ENCODE measurements at regions not wholly inside any gene's neighbourhood (a gene's known extent, or its start where the extent isn't known, plus 50 kb on each side); places are given as distances from the start of the nearest gene placed in this dataset.
"Not testable (repeated sequence)": the region's sequence is repeated elsewhere in the genome, so short reads cannot be mapped to it uniquely, and the experiment has no call there.

DNA sequence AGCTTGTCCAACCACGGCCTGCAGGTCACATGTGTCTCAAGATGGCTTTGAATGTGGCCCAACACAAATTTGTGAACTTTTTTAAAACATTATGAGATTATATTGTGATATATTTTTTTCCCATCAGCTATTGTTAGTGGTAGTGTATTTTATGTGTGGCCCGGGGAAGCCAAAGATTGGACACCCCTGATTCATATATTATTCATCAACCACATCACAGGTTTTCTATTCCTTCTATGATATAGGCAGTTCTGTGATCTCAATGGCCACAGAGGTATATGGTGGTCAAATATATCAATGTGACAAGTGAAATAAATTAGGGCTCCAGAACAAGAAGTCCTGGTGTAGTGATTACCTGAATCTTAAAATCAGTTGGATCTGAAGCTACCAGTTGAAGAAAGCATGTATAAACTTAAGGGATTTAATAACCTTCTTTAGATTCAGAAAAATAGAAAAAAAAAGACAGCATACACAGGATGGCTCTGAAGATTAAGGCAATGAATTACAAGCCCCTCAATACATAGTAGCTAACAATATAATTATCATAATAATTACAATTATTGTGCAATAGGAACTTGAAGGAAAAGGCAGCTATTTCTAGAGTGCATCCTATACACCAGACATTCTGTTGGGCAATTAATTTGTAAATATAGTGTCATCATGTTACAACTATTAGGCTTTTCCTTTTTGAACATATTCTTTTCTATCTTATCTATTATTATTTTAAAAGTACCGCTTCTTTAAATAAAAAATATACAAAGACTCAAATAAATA is 530.4 kb upstream of the PTPRD start:
- no peak for DNase-seq

- DNase-seq: no peak
Measured at GRCh38 chr9:11144746-11145145, 531.9 kb upstream of the PTPRD start.

DNA sequence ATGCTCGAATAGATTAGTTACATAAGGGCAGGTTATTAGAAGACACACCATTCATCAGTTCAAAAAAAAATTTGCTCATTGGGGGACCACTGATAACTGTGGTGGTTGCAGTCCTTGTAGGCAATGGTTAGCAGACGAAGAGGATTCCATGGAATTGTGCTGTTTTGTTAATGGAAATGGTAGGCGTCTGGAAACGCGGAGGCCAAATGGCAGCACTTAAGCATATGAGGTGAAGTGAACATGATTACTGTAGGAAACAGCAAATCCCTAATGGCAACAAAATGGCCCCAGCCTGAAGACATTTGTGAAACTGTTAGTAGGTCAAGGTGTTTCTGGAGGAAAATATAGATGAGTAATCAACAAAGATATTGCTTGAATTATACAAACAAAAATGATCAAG is 535.4 kb upstream of the PTPRD start:
- DNase-seq: no peak

DNA sequence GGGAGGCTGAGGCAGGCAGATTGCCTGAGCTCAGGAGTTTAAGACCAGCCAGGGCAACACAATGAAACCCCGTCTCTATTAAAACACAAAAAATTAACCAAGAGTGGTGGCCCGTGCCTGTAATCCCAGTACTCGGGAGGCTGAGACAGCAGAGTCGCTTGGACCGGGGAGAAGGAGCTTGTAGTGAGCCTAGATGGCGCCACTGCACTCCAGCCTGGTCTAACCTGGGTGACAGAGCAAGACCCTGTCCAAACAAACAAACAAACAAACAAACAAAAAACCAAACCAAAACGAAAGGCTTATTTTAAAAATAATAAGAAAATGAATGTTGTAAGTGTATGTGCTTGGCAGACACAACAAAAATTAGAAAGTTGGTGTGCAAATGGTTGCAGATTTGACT is 536.3 kb upstream of the PTPRD start:
- DNase-seq: peak in 1 of 56 donors; percentile 0

- no peak for DNase-seq
Measured at GRCh38 chr9:11158063-11158462, 545.3 kb upstream of the PTPRD start.

DNA sequence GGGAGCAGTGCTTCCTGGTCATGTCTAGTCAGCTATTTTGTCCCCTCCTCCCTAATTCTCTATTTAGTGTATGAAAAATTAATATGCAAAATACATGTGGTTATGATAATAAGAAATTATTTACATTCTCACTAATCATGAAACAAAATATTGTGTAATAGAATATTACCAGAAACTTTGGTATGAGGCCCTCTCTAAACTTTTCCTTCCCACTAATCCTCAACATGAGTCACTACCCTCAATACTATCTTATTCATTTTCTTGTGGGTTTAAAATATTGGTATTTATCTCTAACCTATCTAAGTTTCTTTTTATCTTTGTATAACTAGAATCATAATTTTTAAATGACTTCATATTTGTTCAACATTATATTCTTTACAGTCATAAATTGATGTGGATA is 545.9 kb upstream of the PTPRD start:
- no peak for DNase-seq

GRCh38 chr9:11159318-11159862 is 546.6 kb upstream of the PTPRD start:
- DNase-seq: no peak

DNA sequence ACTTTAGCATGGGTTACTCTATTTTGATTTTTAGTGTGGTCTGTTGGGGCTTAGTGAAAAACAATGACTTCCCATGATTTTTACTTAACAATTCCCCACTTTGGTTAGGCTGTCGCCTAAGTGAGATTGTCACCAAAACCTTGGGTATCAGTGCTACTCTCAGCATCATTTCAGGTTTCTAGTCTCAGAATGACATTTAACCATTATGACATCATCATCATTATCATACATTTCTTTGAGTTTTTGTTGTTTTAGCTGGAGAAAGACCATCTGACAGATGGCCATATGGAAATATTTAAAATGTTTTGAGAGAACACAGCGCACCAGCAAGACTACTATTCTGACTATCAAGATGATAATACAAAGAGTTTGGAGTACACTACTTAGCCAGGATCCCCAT is 551.0 kb upstream of the PTPRD start:
- DNase-seq: no peak

DNA sequence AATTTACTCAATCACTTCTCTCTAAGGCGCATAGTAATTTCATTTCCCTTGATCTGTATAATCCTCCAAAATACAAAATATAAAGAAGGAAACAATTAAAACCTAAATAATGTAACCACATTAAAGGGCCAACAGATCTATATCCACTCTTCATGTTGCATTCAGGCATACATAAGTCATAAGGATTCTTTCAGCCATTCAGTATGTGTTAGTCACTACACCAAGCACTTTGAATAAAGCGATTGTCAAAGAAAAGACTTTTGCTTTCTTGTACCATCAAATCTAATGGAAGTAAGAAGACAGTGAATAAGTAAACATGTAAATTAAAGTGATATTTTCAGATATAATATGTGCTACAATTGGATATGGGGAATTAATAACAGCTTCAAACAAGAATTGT is 569.2 kb upstream of the PTPRD start:
- DNase-seq: no peak

- no peak for DNase-seq
Measured at GRCh38 chr9:11190719-11191118, 577.9 kb upstream of the PTPRD start.

GRCh38 chr9:11192993-11193392 is 580.2 kb upstream of the PTPRD start:
- no peak for DNase-seq

DNA sequence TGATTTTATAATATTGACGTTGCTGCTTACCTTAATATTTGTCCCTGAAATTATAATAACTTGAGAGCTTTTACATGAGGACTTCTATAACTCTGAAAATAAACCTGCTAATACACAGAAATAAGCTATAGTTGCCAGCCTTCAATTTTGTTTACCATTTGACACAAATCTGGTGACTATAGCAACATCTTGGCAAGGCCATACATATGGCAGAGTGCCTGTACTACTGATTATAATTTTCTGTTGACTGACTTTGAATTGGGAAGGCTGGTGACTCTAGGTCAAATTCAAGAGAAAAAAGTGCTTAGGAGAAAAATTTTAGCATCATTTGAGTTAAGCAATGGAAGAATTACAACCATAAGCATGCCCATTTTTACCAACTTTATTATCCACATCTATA is 581.4 kb upstream of the PTPRD start:
- DNase-seq: no peak

DNA sequence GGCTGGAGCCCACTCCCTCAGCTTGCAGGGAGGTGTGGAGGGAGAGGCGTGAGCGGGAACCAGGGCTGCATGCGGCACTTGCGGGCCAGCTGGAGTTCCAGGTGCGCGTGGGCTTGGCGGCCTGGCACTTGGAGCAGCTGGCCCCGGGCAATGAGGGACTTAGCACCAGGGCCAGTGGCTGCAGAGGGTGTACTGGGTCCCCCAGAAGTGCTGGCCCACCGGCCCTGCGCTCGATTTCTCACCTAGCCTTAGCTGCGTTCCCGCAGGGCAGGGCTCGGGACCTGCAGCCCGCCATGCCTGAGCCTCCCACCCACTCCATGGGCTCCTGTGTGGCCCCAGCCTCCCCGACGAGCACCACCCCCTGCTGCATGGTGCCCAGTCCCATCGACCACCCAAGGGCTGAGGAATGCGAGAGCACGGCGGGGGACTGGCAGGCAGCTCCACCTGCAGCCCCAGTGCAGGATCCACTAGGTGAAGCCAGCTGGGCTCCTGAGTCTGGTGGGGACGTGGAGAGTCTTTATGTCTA is 584.1 kb upstream of the PTPRD start:
- not testable (repeated sequence) for DNase-seq

GRCh38 chr9:11199335-11199734 is 586.5 kb upstream of the PTPRD start:
- no peak for DNase-seq

- DNase-seq: no peak
Measured at GRCh38 chr9:11204521-11204920, 591.7 kb upstream of the PTPRD start.

- no peak for DNase-seq
Measured at GRCh38 chr9:11206925-11207324, 594.1 kb upstream of the PTPRD start.

- no peak for DNase-seq
Measured at GRCh38 chr9:11233696-11234095, 620.9 kb upstream of the PTPRD start.

DNA sequence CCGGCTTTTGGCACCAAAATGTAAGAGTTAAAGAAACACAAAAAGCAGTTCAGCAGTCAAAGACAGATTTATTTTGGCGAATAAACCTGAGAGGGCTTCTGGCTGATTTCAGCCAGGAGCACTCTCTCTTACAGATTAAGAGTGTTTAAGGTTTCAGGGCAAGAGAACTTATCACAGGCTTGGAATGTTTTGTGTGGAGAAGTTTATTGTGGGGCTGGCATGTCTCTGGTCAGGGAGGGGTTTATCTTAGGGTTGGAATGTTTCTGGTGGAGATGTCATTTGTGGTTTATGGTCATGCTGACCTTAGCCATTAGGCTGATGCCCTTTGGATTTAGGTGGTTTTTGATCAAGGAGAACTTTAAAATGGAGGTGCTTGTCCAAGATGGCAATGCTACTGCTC is 622.3 kb upstream of the PTPRD start:
- no peak for DNase-seq

GRCh38 chr9:11241779-11242178 is 629.0 kb upstream of the PTPRD start:
- no peak for DNase-seq

DNA sequence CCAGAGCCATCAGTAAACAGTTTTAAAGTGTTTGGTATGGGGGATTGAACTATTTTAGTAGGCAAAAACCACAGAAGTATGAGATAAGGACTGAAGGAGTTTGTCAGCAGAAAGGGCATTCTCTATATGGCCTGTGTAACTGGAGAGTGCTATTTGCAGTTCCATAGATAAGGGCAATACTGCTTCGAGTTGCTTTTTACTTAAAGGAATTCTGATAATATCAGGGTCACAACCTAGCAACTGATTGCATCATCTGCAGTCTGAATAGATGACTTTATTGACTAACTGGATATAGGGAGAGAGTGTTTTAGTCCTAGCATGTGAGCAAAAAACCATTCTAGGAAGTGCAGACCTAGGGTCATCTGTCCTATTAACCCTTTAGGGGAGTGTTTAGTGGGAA is 645.2 kb upstream of the PTPRD start:
- DNase-seq: no peak

DNA sequence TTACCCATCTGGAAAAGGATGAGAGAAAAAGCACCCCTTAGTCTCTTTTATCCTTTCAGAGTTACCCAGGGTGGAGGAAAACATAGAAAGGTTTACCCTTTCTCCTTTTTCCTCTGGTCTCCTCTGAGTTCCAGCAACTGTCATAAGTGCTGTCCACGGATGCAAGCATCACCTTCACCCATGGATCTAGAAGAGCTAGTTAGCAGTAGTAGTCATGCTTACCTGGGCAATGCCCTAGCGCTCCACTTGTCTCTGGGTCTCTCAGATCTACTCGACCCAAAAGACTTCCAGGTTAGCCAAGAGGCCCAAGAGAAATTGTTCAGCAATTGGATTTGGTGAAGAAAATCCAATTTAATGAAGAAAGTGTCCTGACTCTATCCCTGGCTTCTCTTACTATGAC is 656.2 kb upstream of the PTPRD start:
- DNase-seq: no peak

DNA sequence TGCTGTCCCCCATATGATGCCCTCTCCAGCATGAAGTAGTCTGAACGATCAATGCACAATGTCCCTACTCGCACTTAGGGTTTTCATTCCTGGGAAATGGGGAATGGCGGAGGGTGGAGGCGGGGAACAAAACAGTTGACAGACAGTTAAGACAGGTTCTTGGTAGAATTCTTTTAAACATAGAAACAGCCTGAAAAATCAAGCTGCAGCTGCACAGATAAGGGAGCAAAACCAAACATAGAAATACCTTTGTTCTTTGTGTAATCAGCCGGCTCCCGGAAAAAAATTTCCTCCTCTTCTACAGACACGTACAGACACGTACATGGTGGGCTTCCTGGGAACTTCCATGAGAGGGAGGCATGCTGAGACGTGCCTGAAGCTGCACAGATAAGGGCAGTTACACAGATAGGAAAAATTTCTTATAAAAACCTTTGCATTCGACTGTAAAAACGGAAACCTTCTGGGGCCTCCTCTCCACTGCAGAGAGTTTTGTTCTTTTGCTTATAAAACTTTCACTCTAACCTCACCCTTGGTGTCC is 662.4 kb upstream of the PTPRD start:
- DNase-seq: peak in 1 of 56 donors; percentile 5

GRCh38 chr9:11312966-11313365 is 700.2 kb upstream of the PTPRD start:
- DNase-seq: peak in 5 of 56 donors; percentile 0 to 20 (median 9)
